Sigmoid colon (tissue), 6 donors: ENCODE measurements at regions not wholly inside any gene's neighbourhood (a gene's known extent, or its start where the extent isn't known, plus 50 kb on each side); places are given as distances from the start of the nearest gene placed in this dataset.

Source experiments
- DNase-seq: peaks from one replicate; pipeline ENCODE4 v3.0.0-alpha.2; 2019
- H3K27ac ChIP-seq, 4 donors: fragments of 200-600 bp; sonication (generic); one replicate each; pipeline ENCODE4 v1.5.1; 2016 to 2019; ENCODE audit warnings: mild to moderate bottlenecking in 1 of 4
- H3K27me3 ChIP-seq, 3 donors: fragments of 200-600 bp; sonication (generic); one replicate each; pipeline ENCODE4 v1.5.1; 2019; ENCODE audit warnings: mild to moderate bottlenecking in 1 of 3
- H3K36me3 ChIP-seq, 4 donors: fragments of 200-600 bp; sonication (generic); one replicate each; pipeline ENCODE4 v1.5.1; 2016 to 2019
- H3K4me1 ChIP-seq, 4 donors: fragments of 200-600 bp; sonication (generic); one replicate each; pipeline ENCODE4 v1.5.1; 2017 to 2019
- H3K4me3 ChIP-seq, 4 donors: fragments of 200-600 bp; sonication (generic); one replicate each; pipeline ENCODE4 v1.5.1; 2017 to 2019; ENCODE audit warnings: mild to moderate bottlenecking in 2 of 4, moderate library complexity in 1 of 4
- H3K9me3 ChIP-seq, 4 donors: fragments of 200-600 bp in 3 of 4; sonication (generic) in 3 of 4; one replicate each; pipeline versions ENCODE4 v1.5.1 to v1.6.1; 2013 to 2019
- CTCF ChIP-seq, 4 experiments: fragments of 450-650 bp in 3 of 4; fragments of 200-600 bp in 1 of 4; IDR thresholded peaks; one replicate each; pipeline ENCODE4 v1.5.1; 2016 to 2019; ENCODE audit warnings: antibody characterized with exemption in 4 of 4, mild to moderate bottlenecking in 3 of 4, moderate library complexity in 2 of 4
- EP300 ChIP-seq, 4 donors: sonication (generic); formaldehyde crosslinking; IDR thresholded peaks; one replicate each; pipeline ENCODE4 v1.6.1; 2017; ENCODE audit warnings: antibody characterized with exemption in 4 of 4
- POLR2A ChIP-seq, 2 donors: fragments of 450-650 bp; IDR thresholded peaks; one replicate each; pipeline ENCODE4 v1.6.1; 2016; ENCODE audit warnings: antibody characterized with exemption in 2 of 2, mild to moderate bottlenecking in 2 of 2, moderate library complexity in 2 of 2
- POLR2AphosphoS5 ChIP-seq, 4 donors: sonication (generic); formaldehyde crosslinking; IDR thresholded peaks; one replicate each; pipeline ENCODE4 v1.6.1; 2017; ENCODE audit warnings: antibody characterized with exemption in 4 of 4
- WGBS, 2 donors: extraction: QIAGEN DNeasy Blood & Tissue Kit; methylation state at CpG; one replicate each; pipeline ENCODE4 v1.1.7; 2013; 5-methylcytosine and 5-hydroxymethylcytosine counted together
- intact Hi-C: fragments of 100-400 bp; cut with DNase I; formaldehyde crosslinking; loops from one replicate; pipeline ENCODE4 v1.15.1; 2023
- donor health status: healthy with polysubstance abuse.
- donor health status: healthy.

GRCh38 chr12:28023156-28023887 lies 50.8 kb upstream of the PTHLH start:
- no peaks in the 10 kb centered on the region for H3K4me1 ChIP-seq

GRCh38 chr12:28024231-28024995 lies 51.9 kb upstream of the PTHLH start:
- Histone ChIP-seq H3K27ac (no peak overlapping the region), H3K9me3 (no peaks in the 10 kb centered on the region), H3K4me3 (no peak overlapping the region), H3K36me3 (no peaks in the 10 kb centered on the region), H3K27me3 (no peaks in the 10 kb centered on the region), H3K4me1 (no peaks in the 10 kb centered on the region)
- intact Hi-C loops, result no loop called here
- no peak for DNase-seq
- WGBS, 2 donors, result 42 to 72% methylated on average over 3 of the region's 3 CpGs
- no peak for TF ChIP-seq POLR2AphosphoS5 (IDR thresholded peaks at IDR 0.05)
- TF ChIP-seq POLR2A (IDR thresholded peaks at IDR 0.05), result no peak
- no peak for TF ChIP-seq EP300 (IDR thresholded peaks at IDR 0.05)
- TF ChIP-seq CTCF (IDR thresholded peaks at IDR 0.05), result no peak

More at GRCh38 chr12:28023156-28023887, 50.8 kb upstream of the PTHLH start:
- TF ChIP-seq EP300 (IDR thresholded peaks at IDR 0.05) (no peak), CTCF (IDR thresholded peaks at IDR 0.05) (no peak), POLR2A (IDR thresholded peaks at IDR 0.05) (no peak), POLR2AphosphoS5 (IDR thresholded peaks at IDR 0.05) (no peak)
- Histone ChIP-seq H3K36me3 (no peaks in the 10 kb centered on the region), H3K27me3 (no peaks in the 10 kb centered on the region), H3K4me3 (no peak overlapping the region), H3K9me3 (no peaks in the 10 kb centered on the region), H3K27ac (no peak overlapping the region)
- 80 to 88% methylated on average over 5 of the region's 5 CpGs for WGBS, 2 donors
- no peak for DNase-seq
- intact Hi-C loops, result no loop called here

- Histone ChIP-seq H3K27me3 (no peaks in the 10 kb centered on the region), H3K27ac (no peak overlapping the region), H3K4me3 (no peak overlapping the region), H3K4me1 (no peaks in the 10 kb centered on the region), H3K36me3 (no peaks in the 10 kb centered on the region), H3K9me3 (no peaks in the 10 kb centered on the region)
- WGBS, 2 donors, result 88 to 89% methylated on average over 11 of the region's 11 CpGs
- intact Hi-C loops, result no loop called here
- TF ChIP-seq POLR2A (IDR thresholded peaks at IDR 0.05) (no peak), POLR2AphosphoS5 (IDR thresholded peaks at IDR 0.05) (no peak), EP300 (IDR thresholded peaks at IDR 0.05) (no peak), CTCF (IDR thresholded peaks at IDR 0.05) (no peak)
- no peak for DNase-seq
Measured at GRCh38 chr12:28025821-28026505, 53.4 kb upstream of the PTHLH start.

- 92 to 93% methylated on average over 5 of the region's 5 CpGs for WGBS, 2 donors
- no peak for DNase-seq
- H3K36me3 ChIP-seq, result no peaks in the 10 kb centered on the region
- no peaks in the 10 kb centered on the region for H3K9me3 ChIP-seq
- no peaks in the 10 kb centered on the region for H3K27me3 ChIP-seq
- no peak overlapping the region for H3K4me3 ChIP-seq
- intact Hi-C loops, result no loop called here
- H3K4me1 ChIP-seq, result no peaks in the 10 kb centered on the region
- TF ChIP-seq POLR2A (IDR thresholded peaks at IDR 0.05) (no peak), EP300 (IDR thresholded peaks at IDR 0.05) (no peak), CTCF (IDR thresholded peaks at IDR 0.05) (no peak)
- H3K27ac ChIP-seq, result no peak overlapping the region
Measured at GRCh38 chr12:28026701-28027100, 54.2 kb upstream of the PTHLH start.
